DMS 273 treated with DMSO at 0.1 percent for 48 hours (cell line): ENCODE measurements at regions not wholly inside any gene's neighbourhood (a gene's known extent, or its start where the extent isn't known, plus 50 kb on each side); places are given as distances from the start of the nearest gene placed in this dataset.

Source experiments
- DNase-seq: peaks from one replicate; lab custom pipeline; 2025; lab: John Stamatoyannopoulos, UW

- peak; percentile 65 for DNase-seq
Observed at GRCh38 chr16:62240722-62241121, 204.5 kb upstream of the CDH8 start.

GRCh38 chr16:62225675-62226074, 189.4 kb upstream of the CDH8 start:
- DNase-seq: no peak

- no peak for DNase-seq
Observed at GRCh38 chr16:62224646-62225209, 188.5 kb upstream of the CDH8 start.

GRCh38 chr16:62216837-62217236, 180.6 kb upstream of the CDH8 start:
- no peak for DNase-seq

- no peak for DNase-seq
Observed at GRCh38 chr16:62213763-62214162, 177.5 kb upstream of the CDH8 start.

- no peak for DNase-seq
Observed at GRCh38 chr16:62208934-62209333, 172.7 kb upstream of the CDH8 start.

GRCh38 chr16:62205459-62205858, 169.2 kb upstream of the CDH8 start:
- DNase-seq: no peak

- DNase-seq: no peak
Observed at GRCh38 chr16:62201911-62202310, 165.7 kb upstream of the CDH8 start.

- DNase-seq: no peak
Observed at GRCh38 chr16:62194828-62195227, 158.6 kb upstream of the CDH8 start.

GRCh38 chr16:62190426-62190825, 154.2 kb upstream of the CDH8 start:
- DNase-seq: no peak

GRCh38 chr16:62177351-62178203, 141.3 kb upstream of the CDH8 start:
- no peak for DNase-seq

GRCh38 chr16:62170642-62171041, 134.4 kb upstream of the CDH8 start:
- DNase-seq: no peak

- no peak for DNase-seq
Observed at GRCh38 chr16:62167551-62167950, 131.3 kb upstream of the CDH8 start.

- DNase-seq: no peak
Observed at GRCh38 chr16:62157544-62157943, 121.3 kb upstream of the CDH8 start.

- DNase-seq: no peak
Observed at GRCh38 chr16:62156971-62157370, 120.7 kb upstream of the CDH8 start.

GRCh38 chr16:62149631-62150030, 113.4 kb upstream of the CDH8 start:
- DNase-seq: no peak

GRCh38 chr16:62137996-62138395, 101.8 kb upstream of the CDH8 start:
- DNase-seq: no peak

- DNase-seq: no peak
Observed at GRCh38 chr16:62135911-62136310, 99.7 kb upstream of the CDH8 start.

GRCh38 chr16:62135446-62135845, 99.2 kb upstream of the CDH8 start:
- DNase-seq: no peak

GRCh38 chr16:62130101-62130500, 93.9 kb upstream of the CDH8 start:
- no peak for DNase-seq

GRCh38 chr16:62105244-62105643, 69.0 kb upstream of the CDH8 start:
- DNase-seq: no peak

GRCh38 chr16:62102588-62102987, 66.3 kb upstream of the CDH8 start:
- DNase-seq: no peak

GRCh38 chr16:62100651-62101050, 64.4 kb upstream of the CDH8 start:
- no peak for DNase-seq

- no peak for DNase-seq
Observed at GRCh38 chr16:62089715-62090114, 53.5 kb upstream of the CDH8 start.
